HT1080 (cell line): ENCODE measurements at regions not wholly inside any gene's neighbourhood (a gene's known extent, or its start where the extent isn't known, plus 50 kb on each side); places are given as distances from the start of the nearest gene placed in this dataset.
"Not testable (repeated sequence)": the region's sequence is repeated elsewhere in the genome, so short reads cannot be mapped to it uniquely, and the experiment has no call there.

Experiments used
- DNase-seq: peaks from one replicate; pipeline ENCODE4 v3.0.0-alpha.2; 2015; ENCODE audit warnings: low read depth

DNA sequence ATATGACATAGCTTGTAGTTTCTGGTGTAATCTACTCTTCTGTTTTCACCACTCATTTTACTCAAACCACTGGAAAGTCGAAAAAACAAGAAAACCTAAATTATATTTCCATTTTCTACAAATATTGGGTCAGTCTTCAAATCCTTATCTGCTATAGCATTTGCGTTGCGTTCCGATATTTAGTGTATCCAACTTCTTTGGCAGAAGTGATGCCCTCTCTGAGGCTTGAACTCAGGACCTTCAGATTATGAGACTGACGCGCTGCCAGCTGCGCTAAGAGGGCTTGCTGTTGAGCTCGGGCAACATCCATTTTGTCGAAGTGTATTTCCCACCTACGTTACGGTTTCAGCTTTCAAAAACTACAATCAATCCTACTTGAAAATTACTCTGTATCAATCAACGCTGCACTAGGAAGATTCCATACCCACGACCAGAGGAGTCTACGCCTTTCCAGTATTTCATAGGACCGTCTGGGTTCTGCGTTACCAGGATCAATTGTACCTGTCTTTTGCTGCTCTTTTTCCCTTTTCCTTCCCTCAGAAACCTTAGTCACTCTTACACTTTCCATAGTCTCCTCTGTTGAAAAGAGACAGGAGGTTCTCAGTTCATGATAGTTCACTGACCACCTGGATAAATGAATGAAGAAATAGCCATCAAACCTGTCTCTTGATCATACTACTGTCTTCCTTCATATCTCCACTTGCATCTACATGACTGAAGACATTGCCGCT lies 140.5 kb upstream of the ZNF322 start:
- not testable (repeated sequence) for DNase-seq

DNA sequence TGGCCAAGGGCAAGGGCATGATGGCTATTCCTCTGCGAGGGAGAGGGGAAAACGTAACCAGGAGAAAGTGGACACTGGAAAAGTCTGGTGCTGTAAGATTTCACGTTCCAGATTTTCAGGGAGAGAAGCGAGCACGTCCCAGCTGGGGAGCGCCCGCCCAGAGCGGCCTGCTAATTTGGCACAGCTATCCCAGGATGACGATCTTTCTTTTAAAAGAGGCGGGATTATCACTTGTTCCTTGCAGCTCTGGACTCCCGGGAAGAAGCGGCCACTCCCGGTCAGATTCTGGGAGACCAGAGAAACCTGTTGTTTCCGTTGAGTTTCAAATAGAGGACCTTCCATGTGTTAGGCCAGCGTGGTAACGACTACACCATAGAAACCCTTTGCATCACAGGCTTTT lies 144.2 kb upstream of the ZNF322 start:
- not testable (repeated sequence) for DNase-seq

GRCh38 chr6:26811486-26812116 lies 152.1 kb upstream of the ZNF322 start:
- not testable (repeated sequence) for DNase-seq

- not testable (repeated sequence) for DNase-seq
These were observed 159.2 kb upstream of the ZNF322 start for GRCh38 chr6:26818640-26819225.

GRCh38 chr6:26827965-26828364 lies 168.4 kb upstream of the ZNF322 start:
- not testable (repeated sequence) for DNase-seq

GRCh38 chr6:26829480-26829879 lies 169.9 kb upstream of the ZNF322 start:
- not testable (repeated sequence) for DNase-seq

GRCh38 chr6:26830992-26831391 lies 171.4 kb upstream of the ZNF322 start:
- DNase-seq: not testable (repeated sequence)

DNA sequence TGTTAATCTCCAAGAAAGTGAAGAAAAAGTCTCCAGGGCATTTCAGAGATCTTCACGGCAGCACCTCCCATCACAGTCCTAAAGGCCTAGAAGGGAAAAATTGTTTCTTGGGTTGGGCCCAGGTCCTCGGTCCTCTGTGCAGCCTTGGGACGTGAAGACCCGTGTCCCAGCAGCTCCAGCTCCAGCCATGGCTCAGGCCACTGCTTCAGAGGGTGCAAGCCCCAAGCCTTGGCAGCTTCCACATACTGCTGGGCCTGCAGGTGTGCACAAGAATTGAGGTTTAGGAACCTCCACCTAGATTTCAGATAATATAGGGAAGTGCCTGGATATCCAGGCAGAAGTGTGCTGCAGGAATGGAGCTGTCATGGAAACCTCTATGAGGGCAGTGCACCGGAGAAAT lies 176.2 kb upstream of the ZNF322 start:
- not testable (repeated sequence) for DNase-seq

GRCh38 chr6:26836657-26837056 lies 177.1 kb upstream of the ZNF322 start:
- not testable (repeated sequence) for DNase-seq

DNA sequence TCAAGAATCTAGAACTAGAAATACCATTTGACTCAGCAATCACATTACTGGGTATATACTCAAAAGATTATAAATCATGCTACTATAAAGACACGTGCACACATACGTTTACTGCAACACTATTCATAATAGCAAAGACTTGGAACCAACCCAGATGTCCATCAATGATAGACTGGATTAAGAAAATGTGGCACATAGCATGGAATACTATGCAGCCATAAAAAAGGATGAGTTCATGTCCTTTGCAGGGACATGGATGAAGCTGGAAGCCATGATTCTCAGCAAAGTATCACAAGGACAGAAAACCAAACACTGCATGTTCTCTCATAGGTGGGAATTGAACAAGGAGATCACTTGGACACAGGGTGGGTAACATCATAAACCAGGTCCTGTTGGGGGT lies 185.3 kb upstream of the ZNF322 start:
- not testable (repeated sequence) for DNase-seq

GRCh38 chr6:26857289-26857688 lies 197.7 kb upstream of the ZNF322 start:
- DNase-seq: not testable (repeated sequence)

DNA sequence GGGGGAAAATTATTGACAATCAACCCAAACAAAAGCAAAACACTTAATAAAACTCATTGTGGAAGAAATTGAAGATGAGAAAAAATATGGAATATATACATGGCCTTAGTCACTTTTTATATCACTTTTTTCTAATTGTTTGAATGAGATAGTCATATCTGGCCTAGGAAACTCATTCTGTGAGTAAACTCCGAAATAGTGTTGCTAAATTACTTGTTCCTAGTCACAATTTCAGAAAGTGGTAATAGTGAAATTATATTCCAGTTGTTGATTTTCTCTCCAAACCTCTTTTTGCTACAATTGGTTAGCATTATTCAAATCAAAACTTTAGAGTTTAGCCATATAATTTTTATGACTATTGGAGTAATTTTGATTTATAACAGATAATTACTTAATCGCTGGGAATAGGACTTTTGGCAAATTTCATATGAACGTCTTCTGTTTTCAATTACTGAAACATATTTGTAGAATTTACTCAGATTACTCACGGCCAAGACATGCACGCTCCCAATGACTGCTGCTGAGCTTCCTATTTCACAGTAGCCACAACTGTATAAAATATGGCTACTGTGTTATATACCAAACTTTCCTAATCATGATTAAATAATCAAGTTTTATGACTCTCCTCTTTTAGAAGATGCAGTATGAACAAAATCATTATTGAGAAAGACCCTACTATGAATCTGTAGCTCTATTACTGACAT lies 199.7 kb upstream of the ZNF322 start:
- not testable (repeated sequence) for DNase-seq

DNA sequence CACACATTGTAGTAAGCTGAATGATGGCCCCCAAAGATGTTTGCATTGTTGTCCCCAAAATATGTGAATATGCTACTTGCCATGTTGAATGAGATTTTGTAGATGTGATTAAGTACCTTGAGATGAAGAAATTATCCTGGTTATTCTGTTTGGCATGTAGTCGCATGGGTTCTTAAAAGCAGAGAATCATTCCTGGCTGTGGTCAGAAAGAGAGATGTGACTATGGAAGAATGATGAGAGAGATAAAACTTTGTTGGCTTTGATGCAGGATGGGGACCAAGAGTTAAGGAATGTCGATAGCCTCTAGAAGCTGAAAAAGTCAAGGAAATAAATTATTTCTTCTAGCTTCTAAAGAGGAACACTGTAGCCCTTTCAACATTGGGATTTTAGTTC lies 200.2 kb upstream of the ZNF322 start:
- DNase-seq: not testable (repeated sequence)

- DNase-seq: not testable (repeated sequence)
These were observed 202.4 kb upstream of the ZNF322 start for GRCh38 chr6:26861913-26862312.

GRCh38 chr6:26863641-26864040 lies 204.1 kb upstream of the ZNF322 start:
- not testable (repeated sequence) for DNase-seq

- DNase-seq: not testable (repeated sequence)
These were observed 239.2 kb upstream of the ZNF322 start for GRCh38 chr6:26898785-26899184.

DNA sequence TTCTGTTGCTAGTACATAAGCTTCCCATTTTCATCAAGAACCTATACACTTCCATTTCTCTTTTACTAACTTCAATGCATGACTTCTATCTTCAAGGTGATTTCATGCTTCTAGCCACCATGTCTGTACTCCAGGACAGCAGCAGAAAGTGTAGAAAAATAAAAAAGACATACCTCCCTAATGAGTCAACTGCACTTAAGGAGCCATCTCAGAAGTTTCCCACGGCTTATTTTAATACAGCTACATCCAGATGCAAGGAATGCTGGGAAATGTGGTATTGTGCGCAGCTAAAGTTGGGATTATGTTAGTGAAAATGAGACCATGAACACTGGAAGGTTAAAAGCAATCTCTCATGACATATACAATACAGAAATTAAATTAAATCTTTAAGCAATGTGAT lies 264.7 kb upstream of the ZNF322 start:
- peak; percentile 67 for DNase-seq

- DNase-seq: not testable (repeated sequence)
These were observed 268.6 kb upstream of the ZNF322 start for GRCh38 chr6:26928190-26928589.

DNA sequence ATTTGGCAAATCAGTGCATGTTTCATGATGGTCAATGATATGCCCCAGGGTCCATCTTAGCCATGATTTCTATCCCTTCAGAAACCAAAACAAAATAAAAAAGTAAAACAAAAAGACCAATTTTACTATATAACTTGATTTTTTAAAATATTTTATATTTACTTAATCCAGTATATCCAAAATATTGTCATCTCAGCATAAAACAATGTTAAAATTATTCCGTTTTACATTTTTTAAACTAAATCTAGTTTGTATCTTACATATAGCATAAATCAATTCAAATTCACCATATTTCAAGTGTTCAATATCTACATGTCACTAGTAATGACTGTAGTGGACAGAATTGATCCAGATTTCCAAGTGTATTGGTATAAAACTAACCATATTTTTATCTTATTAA lies 277.7 kb upstream of the ZNF322 start:
- not testable (repeated sequence) for DNase-seq

DNA sequence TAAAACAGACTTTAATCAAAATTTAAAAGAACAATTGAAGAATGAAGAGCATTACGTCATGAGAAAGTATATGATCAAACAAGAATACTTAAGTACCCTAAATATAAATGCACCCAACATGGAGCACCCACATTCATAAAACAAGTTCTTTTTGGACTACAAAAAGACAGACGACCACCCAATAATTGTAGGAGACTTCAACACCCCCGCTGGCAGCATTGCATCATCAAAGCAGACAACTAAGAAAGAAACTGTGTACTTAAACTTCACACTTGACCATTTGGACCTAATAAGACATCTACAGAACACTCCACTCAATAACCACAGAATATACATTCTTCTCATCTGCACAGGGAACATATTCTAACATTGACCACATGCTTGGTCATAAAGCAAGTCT lies 291.7 kb upstream of the ZNF322 start:
- not testable (repeated sequence) for DNase-seq

DNA sequence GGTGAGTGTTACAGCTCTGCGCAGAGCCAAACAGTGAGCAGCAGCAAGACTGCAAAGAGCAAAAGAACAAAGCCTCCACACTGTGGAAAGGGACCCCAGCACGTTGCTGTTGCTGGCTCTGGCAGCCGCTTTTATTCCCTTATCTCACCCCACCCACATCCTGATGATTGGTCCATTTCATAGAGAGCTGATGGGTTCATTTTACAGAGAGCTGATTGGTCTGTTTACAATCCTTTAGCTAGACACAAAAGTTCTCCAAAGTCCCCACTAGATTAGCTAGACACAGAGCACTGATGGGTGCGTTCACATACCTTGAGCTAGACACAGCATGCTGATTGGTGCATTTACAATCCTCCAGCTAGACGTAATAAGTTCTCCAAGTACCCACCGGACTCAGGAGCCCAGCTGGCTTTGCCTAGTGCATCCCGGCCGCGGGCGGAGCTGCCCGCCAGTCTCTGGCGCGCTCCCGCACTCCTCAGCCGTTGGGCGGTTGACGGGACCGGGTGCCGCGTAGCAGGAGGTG lies 291.4 kb upstream of the PRSS16 start:
- DNase-seq: peak; percentile 95
